Keratinocyte (primary cell): ENCODE measurements at regions not wholly inside any gene's neighbourhood (a gene's known extent, or its start where the extent isn't known, plus 50 kb on each side); places are given as distances from the start of the nearest gene placed in this dataset.

Experiments used
- EZH2 ChIP-seq: IDR thresholded peaks from one replicate; pipeline ENCODE4 v1.6.1; 2012; ENCODE audit warnings: inconsistent platforms, mild to moderate bottlenecking, low read length, moderate library complexity
- TF ChIP-seq, protein P1 (sequence below), 3 experiments: IDR thresholded peaks in 1 of 3; conservative IDR thresholded peaks in 1 of 3; optimal IDR thresholded peaks in 1 of 3; 2 replicates in 2 of 3; 3 replicates in 1 of 3; pipeline versions ENCODE3 to v1.5.1; 2011; ENCODE audit warnings: low read length in 3 of 3, mild to moderate bottlenecking in 3 of 3, moderate library complexity in 2 of 3, control low read depth in 1 of 3, inconsistent platforms in 1 of 3; ENCODE audit not compliant: insufficient read depth in 2 of 3; ENCODE audit errors: extremely low read depth in 1 of 3

DNA sequence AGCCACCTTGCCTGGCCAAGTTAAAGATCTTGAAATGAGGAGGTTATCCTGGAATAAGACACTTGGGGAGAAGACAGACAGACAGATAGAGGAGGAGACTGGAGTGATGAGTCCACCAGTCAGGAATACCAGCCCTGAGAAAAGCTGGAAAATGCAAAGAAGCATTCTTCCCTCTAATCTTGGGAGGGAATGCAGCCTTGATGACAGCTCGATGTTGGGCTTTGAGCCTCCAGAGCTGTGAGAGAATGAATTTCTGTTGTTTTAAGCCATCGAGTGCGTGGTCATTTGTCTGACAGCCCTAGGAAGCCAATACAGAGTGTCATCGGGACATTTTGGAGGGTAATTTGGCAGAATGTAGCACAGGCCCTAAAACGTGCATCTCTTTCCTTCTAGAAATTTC lies 199.1 kb upstream of the IER5L start:
- no peak for TF ChIP-seq EZH2
- TF ChIP-seq, protein P1, sequence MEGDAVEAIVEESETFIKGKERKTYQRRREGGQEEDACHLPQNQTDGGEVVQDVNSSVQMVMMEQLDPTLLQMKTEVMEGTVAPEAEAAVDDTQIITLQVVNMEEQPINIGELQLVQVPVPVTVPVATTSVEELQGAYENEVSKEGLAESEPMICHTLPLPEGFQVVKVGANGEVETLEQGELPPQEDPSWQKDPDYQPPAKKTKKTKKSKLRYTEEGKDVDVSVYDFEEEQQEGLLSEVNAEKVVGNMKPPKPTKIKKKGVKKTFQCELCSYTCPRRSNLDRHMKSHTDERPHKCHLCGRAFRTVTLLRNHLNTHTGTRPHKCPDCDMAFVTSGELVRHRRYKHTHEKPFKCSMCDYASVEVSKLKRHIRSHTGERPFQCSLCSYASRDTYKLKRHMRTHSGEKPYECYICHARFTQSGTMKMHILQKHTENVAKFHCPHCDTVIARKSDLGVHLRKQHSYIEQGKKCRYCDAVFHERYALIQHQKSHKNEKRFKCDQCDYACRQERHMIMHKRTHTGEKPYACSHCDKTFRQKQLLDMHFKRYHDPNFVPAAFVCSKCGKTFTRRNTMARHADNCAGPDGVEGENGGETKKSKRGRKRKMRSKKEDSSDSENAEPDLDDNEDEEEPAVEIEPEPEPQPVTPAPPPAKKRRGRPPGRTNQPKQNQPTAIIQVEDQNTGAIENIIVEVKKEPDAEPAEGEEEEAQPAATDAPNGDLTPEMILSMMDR (optimal IDR thresholded peaks at IDR 0.05 in 1 of 3, IDR thresholded peaks at IDR 0.05 in 1 of 3, conservative IDR thresholded peaks at IDR 0.05 in 1 of 3; ENCODE audit: extremely low read depth in 1 of 3, insufficient read depth in 2 of 3, low read length in 3 of 3): no peak
